Nephron progenitor cell (in vitro differentiated cells): ENCODE measurements at regions not wholly inside any gene's neighbourhood (a gene's known extent, or its start where the extent isn't known, plus 50 kb on each side); places are given as distances from the start of the nearest gene placed in this dataset.

Source experiments
- DNase-seq: peaks from one replicate; pipeline ENCODE4 v3.0.0; 2021
- H3K27ac Mint-ChIP-seq: 2 replicates; pipeline ENCODE4 v1.8.0; 2021; ENCODE audit warnings: mild to moderate bottlenecking, moderate library complexity, mixed read lengths
- H3K27me3 Mint-ChIP-seq: 2 replicates; pipeline ENCODE4 v1.8.0; 2021; ENCODE audit warnings: mild to moderate bottlenecking, low read depth, mixed read lengths; ENCODE audit not compliant: poor library complexity
- H3K36me3 Mint-ChIP-seq: 2 replicates; pipeline ENCODE4 v1.8.0; 2021; ENCODE audit warnings: low read depth, mixed read lengths
- H3K4me1 Mint-ChIP-seq: 2 replicates; pipeline ENCODE4 v1.8.0; 2021; ENCODE audit warnings: mixed read lengths
- H3K4me3 Mint-ChIP-seq: 2 replicates; pipeline ENCODE4 v1.8.0; 2021; ENCODE audit warnings: mild to moderate bottlenecking, moderate library complexity, mixed read lengths
- H3K9me3 Mint-ChIP-seq: 2 replicates; pipeline ENCODE4 v1.8.0; 2021; ENCODE audit warnings: mild to moderate bottlenecking, moderate library complexity, mixed read lengths
- TF ChIP-seq, protein P1 (sequence below): fragments of 200-600 bp; sonication (generic); IDR thresholded peaks from 2 replicates; pipeline ENCODE4 v1.5.0; 2021; ENCODE audit warnings: antibody characterized with exemption

- DNase-seq, result no peak
- Mint-ChIP-seq H3K27ac (no peak overlapping the region), H3K4me1 (peaks cover 38% of the 10 kb centered on the region), H3K27me3 (peaks cover 4% of the 10 kb centered on the region), H3K4me3 (no peak overlapping the region), H3K36me3 (peaks cover 8% of the 10 kb centered on the region), H3K9me3 (no peaks in the 10 kb centered on the region)
- TF ChIP-seq, protein P1, sequence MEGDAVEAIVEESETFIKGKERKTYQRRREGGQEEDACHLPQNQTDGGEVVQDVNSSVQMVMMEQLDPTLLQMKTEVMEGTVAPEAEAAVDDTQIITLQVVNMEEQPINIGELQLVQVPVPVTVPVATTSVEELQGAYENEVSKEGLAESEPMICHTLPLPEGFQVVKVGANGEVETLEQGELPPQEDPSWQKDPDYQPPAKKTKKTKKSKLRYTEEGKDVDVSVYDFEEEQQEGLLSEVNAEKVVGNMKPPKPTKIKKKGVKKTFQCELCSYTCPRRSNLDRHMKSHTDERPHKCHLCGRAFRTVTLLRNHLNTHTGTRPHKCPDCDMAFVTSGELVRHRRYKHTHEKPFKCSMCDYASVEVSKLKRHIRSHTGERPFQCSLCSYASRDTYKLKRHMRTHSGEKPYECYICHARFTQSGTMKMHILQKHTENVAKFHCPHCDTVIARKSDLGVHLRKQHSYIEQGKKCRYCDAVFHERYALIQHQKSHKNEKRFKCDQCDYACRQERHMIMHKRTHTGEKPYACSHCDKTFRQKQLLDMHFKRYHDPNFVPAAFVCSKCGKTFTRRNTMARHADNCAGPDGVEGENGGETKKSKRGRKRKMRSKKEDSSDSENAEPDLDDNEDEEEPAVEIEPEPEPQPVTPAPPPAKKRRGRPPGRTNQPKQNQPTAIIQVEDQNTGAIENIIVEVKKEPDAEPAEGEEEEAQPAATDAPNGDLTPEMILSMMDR, result no peak
Measured at GRCh38 chr1:245046315-245046714, 108.5 kb upstream of the KIF26B start.

- Mint-ChIP-seq H3K27ac (no peak overlapping the region), H3K4me1 (peaks cover 39% of the 10 kb centered on the region), H3K27me3 (peaks cover under 1% of the 10 kb centered on the region), H3K9me3 (no peaks in the 10 kb centered on the region), H3K4me3 (no peak overlapping the region), H3K36me3 (peaks cover 8% of the 10 kb centered on the region)
- peak; percentile 6 for DNase-seq
- TF ChIP-seq, protein P1, result no peak
Measured at GRCh38 chr1:245045087-245045881, 109.5 kb upstream of the KIF26B start.

DNA sequence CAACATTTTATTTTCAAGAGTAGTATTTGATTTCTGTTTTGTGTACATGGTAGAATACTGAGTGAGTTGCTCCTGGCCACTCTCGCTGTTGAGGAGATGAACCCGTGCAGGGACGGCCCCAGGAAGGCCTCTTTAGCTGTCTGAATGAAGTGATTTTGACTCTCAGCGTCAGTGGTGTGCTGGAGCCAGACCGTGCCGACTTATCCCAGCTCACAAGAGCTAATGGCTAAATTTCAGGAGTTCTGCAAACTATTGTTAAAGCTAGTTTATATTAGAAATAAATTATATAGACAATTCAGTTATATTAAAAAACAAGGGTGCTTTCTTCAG is 111.2 kb upstream of the KIF26B start:
- Mint-ChIP-seq H3K36me3 (peaks cover 6% of the 10 kb centered on the region), H3K4me3 (no peak overlapping the region), H3K9me3 (peaks cover 7% of the 10 kb centered on the region), H3K27me3 (peaks cover 3% of the 10 kb centered on the region), H3K4me1 (peaks cover 39% of the 10 kb centered on the region), H3K27ac (no peak overlapping the region)
- TF ChIP-seq, protein P1, result no peak
- DNase-seq, result no peak

- peaks cover 29% of the 10 kb centered on the region for H3K4me1 Mint-ChIP-seq
- DNase-seq, result no peak
- peaks cover 5% of the 10 kb centered on the region for H3K27me3 Mint-ChIP-seq
- H3K36me3 Mint-ChIP-seq, result peaks cover 22% of the 10 kb centered on the region
- H3K9me3 Mint-ChIP-seq, result peaks cover 25% of the 10 kb centered on the region
- TF ChIP-seq, protein P1, result no peak
- H3K4me3 Mint-ChIP-seq, result no peak overlapping the region
- no peak overlapping the region for H3K27ac Mint-ChIP-seq
Measured at GRCh38 chr1:245041058-245041698, 113.6 kb upstream of the KIF26B start.

DNA sequence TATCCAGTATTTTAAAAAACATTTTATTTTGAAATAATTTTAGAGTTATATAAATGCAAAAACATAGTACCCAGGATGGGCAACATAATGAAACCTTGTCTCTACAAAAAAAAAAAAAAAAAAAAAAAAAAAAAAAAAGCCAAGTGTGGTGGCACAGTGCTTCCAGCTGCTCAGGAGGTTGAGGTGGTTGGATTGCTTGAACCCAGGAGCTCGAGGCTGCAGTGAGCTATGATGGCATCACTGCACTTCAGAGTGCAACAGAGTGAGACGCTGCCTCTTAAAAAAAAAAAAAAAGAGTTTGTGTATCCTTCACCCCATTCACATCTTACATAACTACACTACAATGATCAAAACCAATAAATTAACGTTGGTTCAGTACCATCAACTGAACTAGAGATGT is 115.6 kb upstream of the KIF26B start:
- Mint-ChIP-seq H3K4me3 (no peak overlapping the region), H3K36me3 (peaks cover 22% of the 10 kb centered on the region), H3K4me1 (peaks cover 18% of the 10 kb centered on the region), H3K27ac (no peak overlapping the region), H3K9me3 (peaks cover 25% of the 10 kb centered on the region), H3K27me3 (peaks cover 5% of the 10 kb centered on the region)
- TF ChIP-seq, protein P1, result no peak
- no peak for DNase-seq
